SK-N-DZ (cell line): ENCODE measurements at regions not wholly inside any gene's neighbourhood (a gene's known extent, or its start where the extent isn't known, plus 50 kb on each side); places are given as distances from the start of the nearest gene placed in this dataset.

ENCODE experiments used
- DNase-seq: peaks from one replicate; pipeline ENCODE4 v3.0.0-alpha.2; 2015; ENCODE audit warnings: low spot score

DNA sequence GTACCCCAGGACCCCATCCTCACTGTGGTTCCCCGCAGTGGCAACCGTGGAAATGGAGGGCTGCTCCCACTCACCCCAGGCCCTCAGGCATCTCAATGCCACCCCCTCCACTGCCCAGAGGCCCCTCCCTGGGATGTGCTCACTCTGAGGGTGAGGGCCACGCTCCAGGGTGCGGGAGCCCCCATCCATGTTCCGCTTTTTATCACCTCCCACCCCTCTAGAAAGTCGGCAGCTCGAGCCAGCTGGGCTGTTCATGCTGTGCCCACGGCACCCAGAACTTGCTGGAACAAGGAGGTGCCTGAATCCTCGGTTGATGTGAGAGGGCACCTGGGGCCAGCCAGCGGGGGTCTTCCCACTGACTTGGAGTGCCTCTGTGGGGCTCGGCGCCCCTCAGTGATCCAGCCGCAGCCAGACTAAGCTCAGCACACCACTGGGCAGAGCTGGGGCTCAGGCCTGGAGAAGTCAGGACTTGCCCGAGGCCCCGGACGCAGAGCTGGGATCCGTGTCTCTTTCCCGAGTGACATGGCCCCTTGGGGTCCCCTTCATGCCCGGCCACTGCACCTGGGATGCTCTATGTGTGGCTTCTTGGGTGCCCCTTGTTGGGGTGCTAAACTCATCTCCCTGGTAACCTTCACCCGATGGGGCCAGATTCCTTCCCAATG, 143.1 kb upstream of the GSE1 start:
- no peak for DNase-seq

DNA sequence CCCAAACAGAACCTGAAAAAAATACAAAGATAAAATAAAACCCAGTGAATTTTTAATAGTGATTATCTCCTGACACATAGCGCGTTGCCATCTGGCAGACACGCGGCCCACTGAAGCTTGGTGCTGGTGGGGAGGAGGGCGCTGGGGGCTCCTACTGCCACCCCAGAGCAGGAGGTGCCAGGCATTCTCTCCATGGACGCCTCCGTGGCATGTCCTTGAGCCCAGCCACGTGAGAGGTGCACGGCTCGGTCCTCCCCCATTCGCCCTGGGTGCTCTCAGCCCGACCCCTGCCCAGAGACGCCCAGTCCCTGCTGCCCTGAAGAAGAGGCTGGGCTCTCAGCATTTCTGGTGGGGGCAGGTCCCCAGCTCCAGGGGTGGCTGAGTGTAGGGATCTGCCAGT, 142.2 kb upstream of the GSE1 start:
- DNase-seq: no peak

GRCh38 chr16:85471469-85472431, 141.4 kb upstream of the GSE1 start:
- no peak for DNase-seq

- no peak for DNase-seq
These were observed 140.6 kb upstream of the GSE1 start for GRCh38 chr16:85472514-85472913.

DNA sequence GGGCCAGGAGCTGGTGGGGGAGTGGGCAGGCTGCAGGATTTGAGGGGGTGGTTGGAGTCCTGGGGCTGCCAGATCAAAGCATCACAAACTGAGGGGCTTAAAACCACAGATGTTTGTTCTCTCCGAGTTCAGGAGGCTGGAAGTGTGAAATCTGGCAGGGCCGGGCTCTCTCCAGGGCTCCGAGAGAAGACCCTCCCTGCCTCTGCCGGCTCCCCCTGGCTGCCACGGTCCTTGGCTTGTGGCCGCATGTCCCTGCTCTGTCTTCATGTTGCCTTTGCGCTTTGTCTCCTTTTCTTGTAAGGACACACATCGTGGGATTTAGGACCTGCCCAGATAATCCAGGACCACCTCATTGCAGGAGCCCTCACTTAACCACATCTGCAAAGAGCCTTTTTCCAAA, 139.8 kb upstream of the GSE1 start:
- no peak for DNase-seq

GRCh38 chr16:85473909-85474620, 139.1 kb upstream of the GSE1 start:
- peak; percentile 60 for DNase-seq

DNA sequence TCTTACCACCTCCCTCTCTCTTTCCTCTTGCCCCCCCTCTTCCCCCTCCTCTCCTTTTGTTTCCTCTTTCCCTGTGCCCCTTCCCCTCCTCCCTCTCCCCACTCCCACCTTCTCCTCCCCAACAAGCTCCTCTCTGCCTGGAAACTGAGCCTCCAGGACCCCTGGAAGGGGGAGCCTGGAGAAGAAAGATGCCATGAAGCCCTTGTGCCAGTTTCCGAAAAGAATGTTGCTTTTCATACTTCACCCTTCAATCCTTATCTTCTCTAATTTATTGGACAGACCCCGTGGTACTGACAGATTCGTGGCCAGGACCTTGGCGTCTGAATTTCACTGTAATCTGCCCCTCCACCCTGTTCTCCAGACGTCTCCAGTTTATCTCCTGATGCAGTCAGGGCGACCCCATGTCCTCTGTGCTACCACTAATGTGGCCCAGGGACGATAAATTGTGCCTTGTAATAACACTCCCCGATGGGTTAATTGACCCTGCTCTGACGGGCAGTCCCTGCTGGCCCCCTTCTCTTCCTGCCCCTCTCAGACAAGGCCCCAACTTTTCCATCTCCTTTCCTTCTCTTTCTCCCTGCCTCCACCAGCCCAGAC, 138.4 kb upstream of the GSE1 start:
- DNase-seq: peak; percentile 66

DNA sequence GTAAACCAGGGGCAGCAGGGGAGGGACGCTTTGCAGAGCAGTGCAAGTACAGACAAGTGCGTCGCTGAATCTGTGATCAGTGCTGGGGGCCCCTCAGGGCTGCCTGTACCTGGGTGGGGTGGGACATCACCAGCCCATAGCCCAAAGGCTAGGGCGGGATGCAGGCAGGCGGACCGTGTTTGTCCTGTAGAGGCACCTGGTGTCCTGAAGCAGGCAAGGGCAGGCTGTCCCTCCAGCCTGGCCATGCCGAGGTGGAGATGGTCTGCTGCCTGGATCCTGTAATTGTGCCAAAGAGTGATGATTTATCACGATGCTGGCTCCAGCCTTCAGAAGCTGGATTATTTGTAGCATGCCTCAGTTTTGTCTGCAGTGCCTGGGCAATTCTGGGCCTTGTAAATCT, 137.9 kb upstream of the GSE1 start:
- peak; percentile 74 for DNase-seq

DNA sequence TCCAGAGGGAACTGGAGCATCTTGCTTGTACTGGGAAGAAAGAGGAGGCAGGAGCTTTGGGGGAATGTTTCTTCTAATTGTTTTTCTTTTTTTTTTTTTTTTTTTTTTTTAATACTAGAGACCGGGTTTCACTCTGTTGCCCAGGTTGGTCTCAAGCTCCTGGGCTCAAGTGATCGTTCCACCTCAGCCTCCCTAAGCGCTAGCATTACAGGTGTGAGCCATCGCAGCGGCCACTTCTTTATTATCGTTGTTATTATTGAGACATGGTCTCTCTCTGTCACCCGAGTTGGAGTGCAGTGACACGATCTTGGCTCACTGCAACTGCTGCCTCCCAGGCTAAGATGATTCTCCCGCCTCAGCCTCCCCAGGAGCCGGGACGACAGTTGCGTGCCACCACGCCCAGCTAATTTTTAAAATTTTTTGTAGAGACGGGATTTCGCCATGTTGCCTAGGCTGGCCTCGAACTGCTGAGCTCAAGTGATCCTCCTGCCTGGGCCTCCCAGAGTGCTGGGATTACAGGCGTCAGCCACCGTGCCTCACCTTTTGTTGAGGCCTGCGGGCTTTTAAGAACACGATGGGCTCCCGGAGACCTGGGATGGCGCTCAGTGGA, 137.3 kb upstream of the GSE1 start:
- no peak for DNase-seq

- no peak for DNase-seq
These were observed 136.7 kb upstream of the GSE1 start for GRCh38 chr16:85476389-85476788.

DNA sequence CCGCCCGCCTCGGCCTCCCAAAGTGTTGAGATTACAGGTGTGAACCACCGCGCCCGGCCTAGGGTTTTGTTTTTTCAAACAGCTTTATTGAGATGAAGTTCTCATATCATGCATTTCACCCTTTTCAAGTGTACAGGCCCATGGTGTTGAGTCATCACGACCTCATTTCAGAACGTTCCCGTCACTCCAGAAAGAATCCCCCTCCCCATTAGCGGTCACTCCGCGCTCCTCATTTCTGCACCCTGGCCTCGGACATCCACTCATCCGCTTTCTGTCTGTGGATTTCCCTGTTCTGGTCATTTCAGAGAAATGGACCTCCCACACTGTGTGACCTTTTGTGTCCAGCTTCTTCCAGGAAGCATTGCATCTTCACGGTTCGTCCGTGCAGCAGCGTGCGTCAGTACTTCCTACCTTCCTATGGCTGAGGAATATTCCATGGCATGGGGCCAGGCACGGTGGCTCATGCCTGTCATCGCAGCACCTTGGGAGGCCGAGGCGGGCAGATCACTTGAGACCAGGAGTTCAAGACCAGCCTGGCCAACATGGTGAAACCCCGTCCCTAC, 135.2 kb upstream of the GSE1 start:
- DNase-seq: no peak

GRCh38 chr16:85479972-85480726, 133.0 kb upstream of the GSE1 start:
- DNase-seq: peak; percentile 62

- no peak for DNase-seq
These were observed 132.4 kb upstream of the GSE1 start for GRCh38 chr16:85480727-85481101.

DNA sequence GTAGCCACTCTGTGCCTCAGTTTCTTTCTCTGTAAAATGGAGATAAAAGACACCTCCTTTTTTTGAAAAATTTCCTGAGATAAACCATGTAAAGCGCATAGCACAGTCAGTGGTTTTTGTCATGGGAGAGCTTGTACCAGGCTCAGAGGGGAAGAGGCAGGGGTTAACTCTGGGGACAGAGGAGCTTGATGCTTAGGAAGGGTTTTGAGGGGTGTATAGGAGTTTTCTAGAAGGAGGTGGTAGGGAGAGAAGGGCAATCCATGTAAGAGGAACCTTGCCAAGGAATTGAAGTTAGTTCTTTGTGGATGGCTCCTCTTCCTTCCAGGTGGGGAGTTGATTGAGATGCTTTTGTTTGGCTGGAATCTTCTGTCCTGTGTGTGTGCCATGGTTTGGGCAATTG, 131.9 kb upstream of the GSE1 start:
- DNase-seq: no peak

DNA sequence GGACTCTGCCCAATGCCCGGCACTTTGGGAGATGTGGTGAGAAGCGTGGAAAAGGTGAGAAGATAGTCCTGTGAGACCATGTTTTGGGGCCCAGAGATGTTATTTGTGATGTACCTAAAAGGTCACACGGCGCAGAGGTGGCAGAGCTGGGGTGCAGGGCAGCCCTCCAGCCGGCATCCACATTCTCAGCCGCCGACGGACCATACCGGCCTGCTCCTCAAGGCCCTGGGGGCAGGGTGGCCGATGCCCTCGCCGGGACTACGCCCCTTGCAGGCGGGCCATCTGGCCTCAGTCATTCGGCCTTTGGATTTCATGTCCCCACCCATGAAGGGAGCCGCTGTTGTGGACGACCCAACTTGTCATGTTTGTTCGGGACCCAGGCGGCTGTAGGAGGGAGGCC, 131.4 kb upstream of the GSE1 start:
- no peak for DNase-seq

GRCh38 chr16:85483424-85483823, 129.7 kb upstream of the GSE1 start:
- DNase-seq: no peak

DNA sequence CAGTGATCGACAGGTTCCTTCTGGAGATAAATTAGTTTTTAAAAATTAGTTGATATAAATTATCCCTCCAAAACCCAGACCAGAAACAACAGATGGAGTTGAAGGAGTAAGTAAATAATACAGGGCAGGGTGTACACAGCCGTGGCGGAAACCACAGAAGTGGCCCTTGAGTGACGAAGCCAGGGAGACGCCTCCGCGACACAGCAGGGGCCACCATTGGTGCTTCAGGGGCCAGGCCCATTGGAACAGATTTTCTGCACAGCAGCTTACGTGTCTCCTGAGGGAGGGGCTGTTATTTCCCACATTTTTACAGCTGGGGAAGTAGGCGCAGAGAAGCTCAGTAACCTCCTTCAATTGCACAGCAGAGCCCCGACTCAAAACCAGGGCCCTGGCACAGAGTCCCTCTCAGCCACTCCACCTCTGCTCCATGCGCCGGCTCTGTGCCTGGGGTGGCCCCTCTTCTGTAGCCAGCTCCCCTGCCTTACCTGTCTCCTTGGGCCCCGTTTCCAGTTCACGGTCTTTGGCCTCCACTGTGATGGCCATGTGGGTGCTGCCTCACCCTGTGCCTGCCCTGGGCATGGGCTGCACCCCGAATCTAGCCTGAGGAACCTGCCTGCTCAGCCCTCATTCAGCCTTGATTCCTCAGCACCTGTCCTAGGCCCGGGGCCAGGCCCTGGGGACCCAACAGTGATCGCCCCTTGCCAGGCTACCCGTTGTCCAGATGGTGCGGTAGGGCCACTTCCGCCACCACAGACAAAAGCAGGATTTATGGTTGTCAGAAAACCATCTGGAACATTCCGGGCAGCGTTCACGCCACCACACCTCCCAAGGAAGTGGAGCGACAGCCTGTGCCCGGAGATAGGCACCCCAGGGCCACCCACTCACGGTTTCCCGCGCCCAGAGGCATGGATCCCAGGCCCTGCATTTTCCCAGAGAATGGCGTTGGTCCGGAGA, 128.5 kb upstream of the GSE1 start:
- no peak for DNase-seq

GRCh38 chr16:85485379-85485778, 127.7 kb upstream of the GSE1 start:
- no peak for DNase-seq

- DNase-seq: no peak
These were observed 126.7 kb upstream of the GSE1 start for GRCh38 chr16:85486256-85486915.
